HEK293 (cell line): ENCODE measurements at regions not wholly inside any gene's neighbourhood (a gene's known extent, or its start where the extent isn't known, plus 50 kb on each side); places are given as distances from the start of the nearest gene placed in this dataset.

ENCODE experiments used
- CTCF ChIA-PET: fragments of 350-600 bp; formaldehyde crosslinking; extraction: SDS; loops from one replicate; lab custom pipeline; 2021; ENCODE audit warnings: antibody characterized with exemption; lab: Yijun Ruan, JAX
- POLR2A ChIA-PET: fragments of 300-600 bp; formaldehyde crosslinking; extraction: SDS; loops from one replicate; lab custom pipeline; 2020; ENCODE audit warnings: antibody characterized with exemption, inconsistent platforms; lab: Yijun Ruan, JAX
- H3K27ac ChIP-seq: fragments of 200-500 bp; sonication (Bioruptor generic); 2 replicates; pipeline ENCODE4 v1.5.1; 2014; ENCODE audit warnings: low read depth, low read length, control low read depth, inconsistent platforms; ENCODE audit errors: extremely low read depth
- H3K36me3 ChIP-seq, 2 experiments: fragments of 200-500 bp in 1 of 2; sonication (Bioruptor generic) in 1 of 2; 1 replicate in 1 of 2; 2 replicates in 1 of 2; pipeline ENCODE4 v1.5.1; 2014 to 2017; ENCODE audit warnings: inconsistent platforms in 2 of 2, low read length in 2 of 2; ENCODE audit not compliant: control insufficient read depth in 2 of 2, insufficient read depth in 1 of 2
- H3K4me1 ChIP-seq: fragments of 200-500 bp; sonication (Bioruptor generic); 2 replicates; pipeline ENCODE4 v1.5.1; 2014; ENCODE audit warnings: mild to moderate bottlenecking, low read length, inconsistent platforms; ENCODE audit not compliant: control insufficient read depth, insufficient read depth
- H3K4me3 ChIP-seq: 2 replicates; pipeline ENCODE4 v1.5.1; 2011; ENCODE audit warnings: low read depth, mild to moderate bottlenecking, control low read depth, low read length, moderate library complexity
- H3K9me3 ChIP-seq: fragments of 200-500 bp; sonication (Bioruptor generic); 2 replicates; pipeline ENCODE4 v1.5.1; 2014; ENCODE audit warnings: low read depth, low read length, inconsistent platforms; ENCODE audit not compliant: control insufficient read depth, insufficient read depth
- BCL11B ChIP-seq: fragments of 450-650 bp; formaldehyde crosslinking; IDR thresholded peaks from 2 replicates; pipeline ENCODE4 v1.5.1; 2016; ENCODE audit warnings: low read depth, missing biosample characterization, missing genetic modification characterization
- HOXA7 ChIP-seq: sonication (generic); formaldehyde crosslinking; IDR thresholded peaks from 2 replicates; pipeline ENCODE4 v1.8.1; 2022; ENCODE audit warnings: missing genetic modification reagents, borderline replicate concordance
- KLF1 ChIP-seq: fragments of 450-650 bp; formaldehyde crosslinking; IDR thresholded peaks from 2 replicates; pipeline ENCODE4 v1.5.1; 2016; ENCODE audit warnings: missing biosample characterization, missing genetic modification characterization
- KLF8 ChIP-seq: fragments of 450-650 bp; formaldehyde crosslinking; IDR thresholded peaks from 2 replicates; pipeline ENCODE4 v1.5.1; 2016; ENCODE audit warnings: missing biosample characterization, missing genetic modification characterization
- KLF9 ChIP-seq: fragments of 450-650 bp; formaldehyde crosslinking; IDR thresholded peaks from 2 replicates; pipeline ENCODE4 v1.5.1; 2016; ENCODE audit warnings: missing biosample characterization, missing genetic modification characterization, low read depth
- YY2 ChIP-seq: fragments of 450-650 bp; formaldehyde crosslinking; IDR thresholded peaks from 2 replicates; pipeline ENCODE4 v1.5.1; 2016; ENCODE audit warnings: missing biosample characterization, missing genetic modification characterization
- ZNF155 ChIP-seq: fragments of 450-650 bp; formaldehyde crosslinking; IDR thresholded peaks from 2 replicates; pipeline ENCODE4 v1.5.1; 2016; ENCODE audit warnings: missing biosample characterization, missing genetic modification characterization
- ZNF16 ChIP-seq: fragments of 450-650 bp; formaldehyde crosslinking; IDR thresholded peaks from 2 replicates; pipeline ENCODE4 v1.5.1; 2016; ENCODE audit warnings: low read depth, missing biosample characterization, missing genetic modification characterization
- ZNF175 ChIP-seq: fragments of 450-650 bp; formaldehyde crosslinking; IDR thresholded peaks from 2 replicates; pipeline ENCODE4 v1.5.1; 2016; ENCODE audit warnings: missing biosample characterization, missing genetic modification characterization
- ZNF354C ChIP-seq: fragments of 450-650 bp; formaldehyde crosslinking; IDR thresholded peaks from 2 replicates; pipeline ENCODE4 v1.5.1; 2016; ENCODE audit warnings: missing biosample characterization, missing genetic modification characterization, low read depth, borderline replicate concordance
- ZNF423 ChIP-seq: fragments of 450-650 bp; formaldehyde crosslinking; IDR thresholded peaks from 2 replicates; pipeline ENCODE4 v1.5.1; 2016; ENCODE audit warnings: missing biosample characterization, missing genetic modification characterization
- ZNF514 ChIP-seq: fragments of 450-650 bp; formaldehyde crosslinking; IDR thresholded peaks from 2 replicates; pipeline ENCODE4 v1.5.1; 2016; ENCODE audit warnings: missing biosample characterization, missing genetic modification characterization
- ZNF76 ChIP-seq: fragments of 450-650 bp; formaldehyde crosslinking; IDR thresholded peaks from 2 replicates; pipeline ENCODE4; 2016; ENCODE audit warnings: low read depth, missing biosample characterization, missing genetic modification characterization, borderline replicate concordance
- TF ChIP-seq, protein P1 (sequence below): fragments of 450-650 bp; formaldehyde crosslinking; IDR thresholded peaks from 2 replicates; pipeline ENCODE4 v1.5.1; 2017; ENCODE audit warnings: missing biosample characterization, missing genetic modification characterization
- TF ChIP-seq, protein P2 (sequence below): fragments of 450-650 bp; formaldehyde crosslinking; IDR thresholded peaks from 2 replicates; pipeline ENCODE4 v1.5.1; 2017; ENCODE audit warnings: missing biosample characterization, missing genetic modification characterization
- TF ChIP-seq, protein P3 (sequence below): fragments of 450-650 bp; formaldehyde crosslinking; IDR thresholded peaks from 2 replicates; pipeline ENCODE4 v1.5.1; 2016; ENCODE audit warnings: missing biosample characterization, missing genetic modification characterization
- TF ChIP-seq, protein P4 (sequence below): fragments of 450-650 bp; formaldehyde crosslinking; IDR thresholded peaks from 2 replicates; pipeline ENCODE4 v1.5.1; 2016; ENCODE audit warnings: missing biosample characterization, missing genetic modification characterization
- TF ChIP-seq, protein P5 (sequence below): fragments of 450-650 bp; formaldehyde crosslinking; conservative IDR thresholded peaks from 2 replicates; pipeline ENCODE4 v1.5.1; 2016; ENCODE audit warnings: low read depth, missing biosample characterization, missing genetic modification characterization
- TF ChIP-seq, protein P6 (sequence below): fragments of 450-650 bp; formaldehyde crosslinking; IDR thresholded peaks from 2 replicates; pipeline ENCODE4 v1.5.0; 2017; ENCODE audit warnings: missing biosample characterization, missing genetic modification characterization, borderline replicate concordance

DNA sequence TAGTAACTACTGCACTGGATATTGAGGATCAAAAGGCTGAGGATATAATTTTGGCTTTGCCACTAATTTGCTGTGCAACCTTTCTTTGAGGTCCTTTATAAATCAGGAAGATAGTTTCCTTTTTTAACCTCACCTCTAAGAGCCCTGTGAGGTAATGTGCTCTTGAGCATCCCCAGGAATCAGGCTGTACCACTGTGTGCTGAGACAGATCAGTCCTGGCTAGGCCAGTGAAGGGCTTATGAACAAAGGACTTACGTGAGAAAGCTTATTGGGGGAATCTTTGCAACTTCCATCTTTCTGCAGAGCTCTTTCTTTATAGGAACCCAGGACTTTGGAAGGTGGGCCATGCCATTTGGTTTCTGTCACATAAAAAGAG, 188.9 kb downstream of the SIPA1L2 start:
- no peak for TF ChIP-seq HOXA7 (CRISPR knock-in tag)
- TF ChIP-seq, protein P1, sequence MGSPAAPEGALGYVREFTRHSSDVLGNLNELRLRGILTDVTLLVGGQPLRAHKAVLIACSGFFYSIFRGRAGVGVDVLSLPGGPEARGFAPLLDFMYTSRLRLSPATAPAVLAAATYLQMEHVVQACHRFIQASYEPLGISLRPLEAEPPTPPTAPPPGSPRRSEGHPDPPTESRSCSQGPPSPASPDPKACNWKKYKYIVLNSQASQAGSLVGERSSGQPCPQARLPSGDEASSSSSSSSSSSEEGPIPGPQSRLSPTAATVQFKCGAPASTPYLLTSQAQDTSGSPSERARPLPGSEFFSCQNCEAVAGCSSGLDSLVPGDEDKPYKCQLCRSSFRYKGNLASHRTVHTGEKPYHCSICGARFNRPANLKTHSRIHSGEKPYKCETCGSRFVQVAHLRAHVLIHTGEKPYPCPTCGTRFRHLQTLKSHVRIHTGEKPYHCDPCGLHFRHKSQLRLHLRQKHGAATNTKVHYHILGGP (tag by site-specific recombination) = no peak
- TF ChIP-seq, protein P2, sequence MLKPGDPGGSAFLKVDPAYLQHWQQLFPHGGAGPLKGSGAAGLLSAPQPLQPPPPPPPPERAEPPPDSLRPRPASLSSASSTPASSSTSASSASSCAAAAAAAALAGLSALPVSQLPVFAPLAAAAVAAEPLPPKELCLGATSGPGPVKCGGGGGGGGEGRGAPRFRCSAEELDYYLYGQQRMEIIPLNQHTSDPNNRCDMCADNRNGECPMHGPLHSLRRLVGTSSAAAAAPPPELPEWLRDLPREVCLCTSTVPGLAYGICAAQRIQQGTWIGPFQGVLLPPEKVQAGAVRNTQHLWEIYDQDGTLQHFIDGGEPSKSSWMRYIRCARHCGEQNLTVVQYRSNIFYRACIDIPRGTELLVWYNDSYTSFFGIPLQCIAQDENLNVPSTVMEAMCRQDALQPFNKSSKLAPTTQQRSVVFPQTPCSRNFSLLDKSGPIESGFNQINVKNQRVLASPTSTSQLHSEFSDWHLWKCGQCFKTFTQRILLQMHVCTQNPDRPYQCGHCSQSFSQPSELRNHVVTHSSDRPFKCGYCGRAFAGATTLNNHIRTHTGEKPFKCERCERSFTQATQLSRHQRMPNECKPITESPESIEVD (tag by site-specific recombination) = no peak
- TF ChIP-seq, protein P3, sequence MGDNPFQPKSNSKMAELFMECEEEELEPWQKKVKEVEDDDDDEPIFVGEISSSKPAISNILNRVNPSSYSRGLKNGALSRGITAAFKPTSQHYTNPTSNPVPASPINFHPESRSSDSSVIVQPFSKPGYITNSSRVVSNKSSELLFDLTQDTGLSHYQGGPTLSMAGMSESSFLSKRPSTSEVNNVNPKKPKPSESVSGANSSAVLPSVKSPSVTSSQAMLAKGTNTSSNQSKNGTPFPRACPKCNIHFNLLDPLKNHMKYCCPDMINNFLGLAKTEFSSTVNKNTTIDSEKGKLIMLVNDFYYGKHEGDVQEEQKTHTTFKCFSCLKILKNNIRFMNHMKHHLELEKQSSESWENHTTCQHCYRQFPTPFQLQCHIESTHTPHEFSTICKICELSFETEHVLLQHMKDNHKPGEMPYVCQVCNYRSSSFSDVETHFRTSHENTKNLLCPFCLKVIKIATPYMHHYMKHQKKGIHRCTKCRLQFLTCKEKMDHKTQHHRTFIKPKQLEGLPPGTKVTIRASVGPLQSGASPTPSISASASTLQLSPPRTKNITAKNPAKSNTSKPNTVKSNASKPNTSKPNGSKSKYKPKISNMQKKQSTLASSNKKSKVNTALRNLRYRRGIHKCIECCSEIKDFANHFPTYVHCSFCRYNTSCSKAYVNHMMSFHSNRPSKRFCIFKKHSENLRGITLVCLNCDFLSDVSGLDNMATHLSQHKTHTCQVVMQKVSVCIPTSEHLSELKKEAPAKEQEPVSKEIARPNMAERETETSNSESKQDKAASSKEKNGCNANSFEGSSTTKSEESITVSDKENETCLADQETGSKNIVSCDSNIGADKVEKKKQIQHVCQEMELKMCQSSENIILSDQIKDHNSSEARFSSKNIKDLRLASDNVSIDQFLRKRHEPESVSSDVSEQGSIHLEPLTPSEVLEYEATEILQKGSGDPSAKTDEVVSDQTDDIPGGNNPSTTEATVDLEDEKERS (tag by site-specific recombination) = no peak
- no peak for TF ChIP-seq YY2 (tag by site-specific recombination)
- no peak for TF ChIP-seq KLF1 (tag by site-specific recombination)
- TF ChIP-seq KLF9 (tag by site-specific recombination) = no peak
- no peak for TF ChIP-seq ZNF16 (tag by site-specific recombination)
- TF ChIP-seq, protein P4, sequence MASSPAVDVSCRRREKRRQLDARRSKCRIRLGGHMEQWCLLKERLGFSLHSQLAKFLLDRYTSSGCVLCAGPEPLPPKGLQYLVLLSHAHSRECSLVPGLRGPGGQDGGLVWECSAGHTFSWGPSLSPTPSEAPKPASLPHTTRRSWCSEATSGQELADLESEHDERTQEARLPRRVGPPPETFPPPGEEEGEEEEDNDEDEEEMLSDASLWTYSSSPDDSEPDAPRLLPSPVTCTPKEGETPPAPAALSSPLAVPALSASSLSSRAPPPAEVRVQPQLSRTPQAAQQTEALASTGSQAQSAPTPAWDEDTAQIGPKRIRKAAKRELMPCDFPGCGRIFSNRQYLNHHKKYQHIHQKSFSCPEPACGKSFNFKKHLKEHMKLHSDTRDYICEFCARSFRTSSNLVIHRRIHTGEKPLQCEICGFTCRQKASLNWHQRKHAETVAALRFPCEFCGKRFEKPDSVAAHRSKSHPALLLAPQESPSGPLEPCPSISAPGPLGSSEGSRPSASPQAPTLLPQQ (tag by site-specific recombination) = no peak
- no peak for TF ChIP-seq ZNF354C (tag by site-specific recombination)
- TF ChIP-seq, protein P5, sequence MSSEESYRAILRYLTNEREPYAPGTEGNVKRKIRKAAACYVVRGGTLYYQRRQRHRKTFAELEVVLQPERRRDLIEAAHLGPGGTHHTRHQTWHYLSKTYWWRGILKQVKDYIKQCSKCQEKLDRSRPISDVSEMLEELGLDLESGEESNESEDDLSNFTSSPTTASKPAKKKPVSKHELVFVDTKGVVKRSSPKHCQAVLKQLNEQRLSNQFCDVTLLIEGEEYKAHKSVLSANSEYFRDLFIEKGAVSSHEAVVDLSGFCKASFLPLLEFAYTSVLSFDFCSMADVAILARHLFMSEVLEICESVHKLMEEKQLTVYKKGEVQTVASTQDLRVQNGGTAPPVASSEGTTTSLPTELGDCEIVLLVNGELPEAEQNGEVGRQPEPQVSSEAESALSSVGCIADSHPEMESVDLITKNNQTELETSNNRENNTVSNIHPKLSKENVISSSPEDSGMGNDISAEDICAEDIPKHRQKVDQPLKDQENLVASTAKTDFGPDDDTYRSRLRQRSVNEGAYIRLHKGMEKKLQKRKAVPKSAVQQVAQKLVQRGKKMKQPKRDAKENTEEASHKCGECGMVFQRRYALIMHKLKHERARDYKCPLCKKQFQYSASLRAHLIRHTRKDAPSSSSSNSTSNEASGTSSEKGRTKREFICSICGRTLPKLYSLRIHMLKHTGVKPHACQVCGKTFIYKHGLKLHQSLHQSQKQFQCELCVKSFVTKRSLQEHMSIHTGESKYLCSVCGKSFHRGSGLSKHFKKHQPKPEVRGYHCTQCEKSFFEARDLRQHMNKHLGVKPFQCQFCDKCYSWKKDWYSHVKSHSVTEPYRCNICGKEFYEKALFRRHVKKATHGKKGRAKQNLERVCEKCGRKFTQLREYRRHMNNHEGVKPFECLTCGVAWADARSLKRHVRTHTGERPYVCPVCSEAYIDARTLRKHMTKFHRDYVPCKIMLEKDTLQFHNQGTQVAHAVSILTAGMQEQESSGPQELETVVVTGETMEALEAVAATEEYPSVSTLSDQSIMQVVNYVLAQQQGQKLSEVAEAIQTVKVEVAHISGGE = no peak
- TF ChIP-seq KLF8 (tag by site-specific recombination) = no peak
- TF ChIP-seq BCL11B (tag by site-specific recombination) = no peak
- no peak for TF ChIP-seq ZNF514 (tag by site-specific recombination)
- TF ChIP-seq ZNF155 = no peak
- no peak for TF ChIP-seq ZNF175
- TF ChIP-seq, protein P6, sequence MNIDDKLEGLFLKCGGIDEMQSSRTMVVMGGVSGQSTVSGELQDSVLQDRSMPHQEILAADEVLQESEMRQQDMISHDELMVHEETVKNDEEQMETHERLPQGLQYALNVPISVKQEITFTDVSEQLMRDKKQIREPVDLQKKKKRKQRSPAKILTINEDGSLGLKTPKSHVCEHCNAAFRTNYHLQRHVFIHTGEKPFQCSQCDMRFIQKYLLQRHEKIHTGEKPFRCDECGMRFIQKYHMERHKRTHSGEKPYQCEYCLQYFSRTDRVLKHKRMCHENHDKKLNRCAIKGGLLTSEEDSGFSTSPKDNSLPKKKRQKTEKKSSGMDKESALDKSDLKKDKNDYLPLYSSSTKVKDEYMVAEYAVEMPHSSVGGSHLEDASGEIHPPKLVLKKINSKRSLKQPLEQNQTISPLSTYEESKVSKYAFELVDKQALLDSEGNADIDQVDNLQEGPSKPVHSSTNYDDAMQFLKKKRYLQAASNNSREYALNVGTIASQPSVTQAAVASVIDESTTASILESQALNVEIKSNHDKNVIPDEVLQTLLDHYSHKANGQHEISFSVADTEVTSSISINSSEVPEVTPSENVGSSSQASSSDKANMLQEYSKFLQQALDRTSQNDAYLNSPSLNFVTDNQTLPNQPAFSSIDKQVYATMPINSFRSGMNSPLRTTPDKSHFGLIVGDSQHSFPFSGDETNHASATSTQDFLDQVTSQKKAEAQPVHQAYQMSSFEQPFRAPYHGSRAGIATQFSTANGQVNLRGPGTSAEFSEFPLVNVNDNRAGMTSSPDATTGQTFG (tag by site-specific recombination) = no peak
- no peak for TF ChIP-seq ZNF423 (tag by site-specific recombination)
- TF ChIP-seq ZNF76 (tag by site-specific recombination) = no peak
- H3K4me1 ChIP-seq = no peaks in the 10 kb centered on the region
- H3K36me3 ChIP-seq = peaks cover 19 to 59% of the 10 kb centered on the region in 2 experiments; a peak in 2 of 3 replicates
- no peaks in the 10 kb centered on the region for H3K9me3 ChIP-seq
- no peak overlapping the region for H3K4me3 ChIP-seq
- ChIA-PET POLR2A (no interaction called here), CTCF (interaction anchor here (0.6 to 0.7 kb wide), 2 partner anchors 21 to 684 kb away, joined by 3 read pairs; no protein-coding TSS in a partner anchor)
- no peak overlapping the region for H3K27ac ChIP-seq
